ENCODE measurements at regions not wholly inside any gene's neighbourhood (a gene's known extent, or its start where the extent isn't known, plus 50 kb on each side); places are given as distances from the start of the nearest gene placed in this dataset.
A peak's percentile ranks its signal among the peaks of the same experiment; 100 is the strongest.
"Not testable (repeated sequence)": the region's sequence is repeated elsewhere in the genome, so short reads cannot be mapped to it uniquely, and the experiment has no call there.

GRCh38 chr5:174529925-174530681, 194.3 kb upstream of the MSX2 start:
- no peak for DNase-seq

- DNase-seq, result no peak
Measured at GRCh38 chr5:174531782-174532191, 192.6 kb upstream of the MSX2 start.

- DNase-seq, result peak; percentile 15 to 43
Measured at GRCh38 chr5:174532455-174533453, 191.6 kb upstream of the MSX2 start.

- DNase-seq, result no peak
Measured at GRCh38 chr5:174533751-174534241, 190.6 kb upstream of the MSX2 start.

- no peak for DNase-seq
Measured at GRCh38 chr5:174535669-174536068, 188.7 kb upstream of the MSX2 start.

GRCh38 chr5:174539823-174540222, 184.6 kb upstream of the MSX2 start:
- not testable (repeated sequence) for DNase-seq

- no peak for DNase-seq
Measured at GRCh38 chr5:174542037-174542436, 182.3 kb upstream of the MSX2 start.

GRCh38 chr5:174542471-174542870, 181.9 kb upstream of the MSX2 start:
- DNase-seq, result no peak

GRCh38 chr5:174545926-174546325, 178.5 kb upstream of the MSX2 start:
- DNase-seq, result no peak

GRCh38 chr5:174547814-174548213, 176.6 kb upstream of the MSX2 start:
- DNase-seq, result no peak

- no peak for DNase-seq
Measured at GRCh38 chr5:174549254-174549653, 175.1 kb upstream of the MSX2 start.

- no peak for DNase-seq
Measured at GRCh38 chr5:174550026-174550425, 174.4 kb upstream of the MSX2 start.

- DNase-seq, result no peak
Measured at GRCh38 chr5:174552428-174552827, 172.0 kb upstream of the MSX2 start.

GRCh38 chr5:174553556-174553955, 170.8 kb upstream of the MSX2 start:
- DNase-seq, result no peak

GRCh38 chr5:174555726-174556125, 168.7 kb upstream of the MSX2 start:
- no peak for DNase-seq

- DNase-seq, result no peak
Measured at GRCh38 chr5:174556756-174557155, 167.6 kb upstream of the MSX2 start.

- no peak for DNase-seq
Measured at GRCh38 chr5:174558190-174558589, 166.2 kb upstream of the MSX2 start.

- no peak for DNase-seq
Measured at GRCh38 chr5:174559141-174559540, 165.2 kb upstream of the MSX2 start.

GRCh38 chr5:174559566-174560090, 164.8 kb upstream of the MSX2 start:
- DNase-seq, result no peak

GRCh38 chr5:174560861-174561260, 163.5 kb upstream of the MSX2 start:
- DNase-seq, result no peak

GRCh38 chr5:174563040-174563439, 161.3 kb upstream of the MSX2 start:
- DNase-seq, result not testable (repeated sequence)

- no peak for DNase-seq
Measured at GRCh38 chr5:174563899-174564298, 160.5 kb upstream of the MSX2 start.

- no peak for DNase-seq
Measured at GRCh38 chr5:174567506-174568141, 156.8 kb upstream of the MSX2 start.

Data from activated CD4-positive, alpha-beta T cell treated with anti-CD3 and anti-CD28 coated beads, Interleukin-2, amount 50 U/mL, for 48 hours (primary cell).